HFF-Myc (cell line): ENCODE measurements at regions not wholly inside any gene's neighbourhood (a gene's known extent, or its start where the extent isn't known, plus 50 kb on each side); places are given as distances from the start of the nearest gene placed in this dataset.
"Not testable (repeated sequence)": the region's sequence is repeated elsewhere in the genome, so short reads cannot be mapped to it uniquely, and the experiment has no call there.

ENCODE experiments used
- DNase-seq: peaks from one replicate; pipeline ENCODE4 v3.0.0-alpha.2; 2011; ENCODE audit warnings: low read depth; ENCODE audit errors: extremely low read depth
- H3K4me3 ChIP-seq: replicated peaks from 2 replicates; pipeline ENCODE4 v1.5.1; 2011; ENCODE audit warnings: low read depth, mild to moderate bottlenecking, control low read depth, low read length
- TF ChIP-seq, protein P1 (sequence below): IDR thresholded peaks from 2 replicates; pipeline ENCODE4 v1.5.1; 2012; ENCODE audit warnings: mild to moderate bottlenecking, low read depth, low read length, control low read depth; ENCODE audit errors: missing control alignments

DNA sequence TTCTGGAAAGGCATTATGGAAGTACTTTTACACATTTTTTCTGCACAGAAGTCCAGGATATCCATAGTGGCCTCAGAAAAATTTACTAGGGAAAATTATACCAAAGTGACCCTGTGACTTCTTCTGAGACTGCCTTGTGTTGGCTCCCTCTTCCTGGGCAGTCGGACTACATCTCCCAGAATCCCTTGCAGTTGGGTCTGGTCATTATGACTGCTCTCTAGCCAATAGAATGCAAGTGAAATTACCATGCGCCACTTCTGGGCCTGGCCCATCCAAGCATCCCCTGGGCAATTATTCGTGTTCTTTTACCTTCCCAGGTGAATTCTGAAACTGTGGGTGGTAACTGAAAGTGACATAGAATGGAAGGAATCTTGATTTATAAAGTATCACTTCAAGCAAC, 430.9 kb downstream of the ACTR3B start:
- no peak for DNase-seq
- TF ChIP-seq, protein P1, sequence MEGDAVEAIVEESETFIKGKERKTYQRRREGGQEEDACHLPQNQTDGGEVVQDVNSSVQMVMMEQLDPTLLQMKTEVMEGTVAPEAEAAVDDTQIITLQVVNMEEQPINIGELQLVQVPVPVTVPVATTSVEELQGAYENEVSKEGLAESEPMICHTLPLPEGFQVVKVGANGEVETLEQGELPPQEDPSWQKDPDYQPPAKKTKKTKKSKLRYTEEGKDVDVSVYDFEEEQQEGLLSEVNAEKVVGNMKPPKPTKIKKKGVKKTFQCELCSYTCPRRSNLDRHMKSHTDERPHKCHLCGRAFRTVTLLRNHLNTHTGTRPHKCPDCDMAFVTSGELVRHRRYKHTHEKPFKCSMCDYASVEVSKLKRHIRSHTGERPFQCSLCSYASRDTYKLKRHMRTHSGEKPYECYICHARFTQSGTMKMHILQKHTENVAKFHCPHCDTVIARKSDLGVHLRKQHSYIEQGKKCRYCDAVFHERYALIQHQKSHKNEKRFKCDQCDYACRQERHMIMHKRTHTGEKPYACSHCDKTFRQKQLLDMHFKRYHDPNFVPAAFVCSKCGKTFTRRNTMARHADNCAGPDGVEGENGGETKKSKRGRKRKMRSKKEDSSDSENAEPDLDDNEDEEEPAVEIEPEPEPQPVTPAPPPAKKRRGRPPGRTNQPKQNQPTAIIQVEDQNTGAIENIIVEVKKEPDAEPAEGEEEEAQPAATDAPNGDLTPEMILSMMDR: no peak
- no peak overlapping the region for H3K4me3 ChIP-seq

DNA sequence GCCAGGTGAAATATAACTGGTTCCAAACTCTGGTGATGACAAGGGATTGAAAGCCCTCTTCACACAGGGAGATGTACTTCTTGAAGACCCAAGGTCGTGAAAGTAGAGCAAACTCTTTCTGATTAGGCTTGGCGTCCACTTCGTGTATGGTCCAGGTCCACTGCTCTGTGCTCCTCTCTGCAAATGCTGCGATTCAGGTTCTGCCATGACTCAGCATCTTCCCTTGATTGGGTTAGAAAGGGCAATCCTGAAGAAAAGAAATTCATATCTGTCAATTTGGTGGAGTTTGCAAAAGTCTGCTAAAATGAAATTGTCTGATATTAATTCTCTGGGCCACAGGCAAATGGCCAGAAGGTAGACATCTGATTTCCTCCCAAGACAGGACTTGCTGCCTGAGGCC, 431.4 kb downstream of the ACTR3B start:
- H3K4me3 ChIP-seq: no peak overlapping the region
- TF ChIP-seq, protein P1: no peak
- DNase-seq: no peak

DNA sequence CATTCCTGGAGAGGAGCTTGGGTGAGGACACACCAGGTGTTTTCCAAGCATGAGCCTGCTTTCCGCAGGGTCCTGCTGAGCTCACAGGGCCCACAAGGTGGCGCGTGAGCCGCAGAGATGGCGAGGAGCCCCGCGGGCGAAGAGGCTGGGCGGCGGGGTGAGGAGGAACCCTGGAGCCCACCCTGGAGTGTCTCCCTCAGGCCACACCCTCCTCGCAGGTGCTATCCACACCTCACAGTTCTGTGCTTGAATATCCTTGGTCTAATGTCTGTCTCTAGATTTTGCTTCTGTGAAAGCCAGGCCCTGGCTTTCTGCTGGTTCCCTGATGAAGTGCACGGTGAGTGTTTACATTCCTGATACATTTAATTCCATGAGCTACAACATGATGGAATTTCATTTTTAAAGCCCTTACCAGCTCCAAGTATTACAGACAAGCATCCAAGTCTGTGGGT, 433.6 kb downstream of the ACTR3B start:
- no peak overlapping the region for H3K4me3 ChIP-seq
- no peak for DNase-seq
- TF ChIP-seq, protein P1: peak; percentile 38

DNA sequence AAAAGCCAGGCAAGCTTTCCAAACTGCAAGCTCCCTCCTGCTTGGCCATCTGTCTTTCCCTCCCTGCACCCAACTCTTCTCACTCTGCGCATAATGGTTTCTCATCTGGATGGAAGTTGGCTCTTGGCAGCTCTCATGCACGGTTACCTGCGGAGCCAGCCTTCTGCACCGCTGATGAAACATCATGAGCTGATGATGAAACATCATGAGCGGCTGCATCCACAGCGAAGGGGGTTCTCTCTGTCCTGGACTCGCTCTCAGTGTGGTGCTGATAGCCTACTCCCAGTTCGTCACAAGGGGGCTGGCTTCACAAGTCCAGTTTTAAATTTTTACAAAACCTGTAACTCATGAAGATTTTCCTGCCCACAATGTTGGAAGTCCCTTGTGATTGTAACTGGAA, 457.5 kb downstream of the ACTR3B start:
- no peak overlapping the region for H3K4me3 ChIP-seq
- DNase-seq: no peak
- TF ChIP-seq, protein P1: no peak

DNA sequence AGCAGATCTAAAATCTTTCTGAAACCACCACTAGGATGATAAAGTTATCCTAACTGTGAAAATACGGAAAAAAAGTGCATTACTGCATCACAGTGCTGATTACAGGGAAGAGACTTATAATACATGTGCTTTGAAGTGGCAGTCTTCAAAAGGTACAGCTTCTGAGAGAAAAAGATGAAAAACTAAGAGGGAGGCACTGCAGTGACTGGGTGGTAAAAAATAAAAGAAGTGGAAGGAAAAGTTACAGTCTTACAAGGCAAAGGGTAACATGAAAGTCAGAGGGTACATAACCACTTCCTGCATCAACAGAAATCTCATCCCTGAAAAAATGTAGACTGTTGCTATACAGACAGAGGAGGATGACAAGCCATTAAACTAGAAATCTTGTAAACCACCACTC, 465.3 kb downstream of the ACTR3B start:
- TF ChIP-seq, protein P1: no peak
- DNase-seq: no peak
- no peak overlapping the region for H3K4me3 ChIP-seq

DNA sequence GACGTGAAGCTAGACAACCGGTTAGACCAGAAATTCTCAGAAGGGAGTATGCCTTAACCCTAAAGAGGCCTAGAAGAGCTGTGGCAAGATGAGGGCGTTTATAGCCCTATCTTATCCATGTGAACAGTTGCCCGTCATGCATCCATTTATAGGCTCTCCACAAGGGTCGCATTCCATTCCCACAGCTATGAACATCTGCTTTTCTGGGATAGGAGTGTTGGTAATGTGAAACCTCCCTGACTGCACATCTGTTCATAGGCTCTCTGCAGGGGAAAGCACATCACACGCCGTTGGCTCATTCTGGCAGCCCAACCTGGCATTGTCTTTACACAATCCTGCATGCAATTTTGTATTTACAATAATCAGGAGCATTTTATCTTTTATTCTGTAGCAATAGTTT, 485.6 kb downstream of the ACTR3B start:
- H3K4me3 ChIP-seq, DNase-seq: not testable (repeated sequence)

DNA sequence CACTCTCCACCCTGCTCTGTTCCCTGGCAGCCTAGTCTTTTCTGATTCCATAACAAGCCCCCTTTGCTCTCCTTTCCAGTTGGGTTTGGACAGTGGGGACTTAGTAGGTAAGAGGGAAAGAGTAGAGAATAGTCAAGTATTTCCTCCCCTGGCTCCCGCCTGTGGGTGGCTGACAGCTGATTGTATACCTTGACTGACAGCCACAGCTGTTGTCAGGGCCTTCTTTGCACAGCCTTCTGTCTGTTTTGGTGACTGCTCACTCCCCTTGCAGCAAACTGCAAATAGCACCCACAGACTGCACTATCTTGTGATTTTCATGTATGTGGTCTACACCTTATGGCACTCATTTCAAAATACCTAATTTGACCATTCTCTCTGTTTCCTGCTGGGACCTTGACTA, 486.3 kb downstream of the ACTR3B start:
- TF ChIP-seq, protein P1: no peak
- DNase-seq: no peak

DNA sequence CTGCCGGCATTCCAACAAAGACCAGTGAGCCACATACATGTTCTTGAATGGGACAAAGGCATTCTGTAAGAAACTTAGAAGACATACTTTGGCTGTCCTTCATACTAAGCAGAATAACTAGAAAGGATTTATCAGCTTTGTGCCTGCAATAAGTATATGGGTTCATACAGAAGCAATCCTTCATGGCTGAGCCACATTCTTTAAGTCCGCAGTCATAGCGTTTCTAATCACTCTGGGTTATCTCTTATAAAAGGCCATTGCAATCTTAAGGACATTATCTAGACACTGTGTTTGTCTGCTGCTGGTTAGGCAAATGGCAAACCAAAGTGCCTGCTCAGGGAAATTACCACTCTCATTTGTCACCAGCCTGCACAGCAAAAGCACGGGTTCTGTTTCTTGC, 488.4 kb downstream of the ACTR3B start:
- TF ChIP-seq, protein P1: no peak
- DNase-seq: no peak
- no peak overlapping the region for H3K4me3 ChIP-seq

More for the DNA sequence above, 486.3 kb downstream of the ACTR3B start:
- H3K4me3 ChIP-seq: no peak overlapping the region
